HG03097 (cell line): ENCODE measurements at regions not wholly inside any gene's neighbourhood (a gene's known extent, or its start where the extent isn't known, plus 50 kb on each side); places are given as distances from the start of the nearest gene placed in this dataset.

Experiments used
- ATAC-seq: cut with Tn5 transposase; IDR thresholded peaks from one replicate; pipeline ENCODE4 v1.9.1; 2021; ENCODE audit not compliant: unreplicated experiment, low FRiP score

- ATAC-seq = no peak
Measured at GRCh38 chr16:17887963-17888362, 417.2 kb upstream of the XYLT1 start.

- no peak for ATAC-seq
Measured at GRCh38 chr16:17885659-17886207, 415.0 kb upstream of the XYLT1 start.

GRCh38 chr16:17877821-17878360 lies 407.1 kb upstream of the XYLT1 start:
- ATAC-seq = no peak

- no peak for ATAC-seq
Measured at GRCh38 chr16:17866996-17867395, 396.2 kb upstream of the XYLT1 start.

GRCh38 chr16:17861981-17862479 lies 391.3 kb upstream of the XYLT1 start:
- no peak for ATAC-seq

- no peak for ATAC-seq
Measured at GRCh38 chr16:17858061-17858460, 387.3 kb upstream of the XYLT1 start.

- ATAC-seq = no peak
Measured at GRCh38 chr16:17853958-17854357, 383.2 kb upstream of the XYLT1 start.

- no peak for ATAC-seq
Measured at GRCh38 chr16:17852977-17853702, 382.4 kb upstream of the XYLT1 start.

- no peak for ATAC-seq
Measured at GRCh38 chr16:17850581-17851250, 380.0 kb upstream of the XYLT1 start.

GRCh38 chr16:17847234-17847795 lies 376.6 kb upstream of the XYLT1 start:
- ATAC-seq = no peak

- no peak for ATAC-seq
Measured at GRCh38 chr16:17846030-17846429, 375.3 kb upstream of the XYLT1 start.

GRCh38 chr16:17845031-17845430 lies 374.3 kb upstream of the XYLT1 start:
- ATAC-seq = no peak

GRCh38 chr16:17843905-17844304 lies 373.1 kb upstream of the XYLT1 start:
- ATAC-seq = no peak

GRCh38 chr16:17839907-17840306 lies 369.1 kb upstream of the XYLT1 start:
- ATAC-seq = no peak

- ATAC-seq = no peak
Measured at GRCh38 chr16:17839272-17839671, 368.5 kb upstream of the XYLT1 start.

- no peak for ATAC-seq
Measured at GRCh38 chr16:17836868-17837602, 366.3 kb upstream of the XYLT1 start.

- ATAC-seq = no peak
Measured at GRCh38 chr16:17835118-17835876, 364.5 kb upstream of the XYLT1 start.

- no peak for ATAC-seq
Measured at GRCh38 chr16:17832738-17833137, 362.0 kb upstream of the XYLT1 start.

GRCh38 chr16:17831330-17831729 lies 360.6 kb upstream of the XYLT1 start:
- no peak for ATAC-seq

- no peak for ATAC-seq
Measured at GRCh38 chr16:17830651-17831050, 359.9 kb upstream of the XYLT1 start.
